ENCODE measurements at regions not wholly inside any gene's neighbourhood (a gene's known extent, or its start where the extent isn't known, plus 50 kb on each side); places are given as distances from the start of the nearest gene placed in this dataset.

DNA sequence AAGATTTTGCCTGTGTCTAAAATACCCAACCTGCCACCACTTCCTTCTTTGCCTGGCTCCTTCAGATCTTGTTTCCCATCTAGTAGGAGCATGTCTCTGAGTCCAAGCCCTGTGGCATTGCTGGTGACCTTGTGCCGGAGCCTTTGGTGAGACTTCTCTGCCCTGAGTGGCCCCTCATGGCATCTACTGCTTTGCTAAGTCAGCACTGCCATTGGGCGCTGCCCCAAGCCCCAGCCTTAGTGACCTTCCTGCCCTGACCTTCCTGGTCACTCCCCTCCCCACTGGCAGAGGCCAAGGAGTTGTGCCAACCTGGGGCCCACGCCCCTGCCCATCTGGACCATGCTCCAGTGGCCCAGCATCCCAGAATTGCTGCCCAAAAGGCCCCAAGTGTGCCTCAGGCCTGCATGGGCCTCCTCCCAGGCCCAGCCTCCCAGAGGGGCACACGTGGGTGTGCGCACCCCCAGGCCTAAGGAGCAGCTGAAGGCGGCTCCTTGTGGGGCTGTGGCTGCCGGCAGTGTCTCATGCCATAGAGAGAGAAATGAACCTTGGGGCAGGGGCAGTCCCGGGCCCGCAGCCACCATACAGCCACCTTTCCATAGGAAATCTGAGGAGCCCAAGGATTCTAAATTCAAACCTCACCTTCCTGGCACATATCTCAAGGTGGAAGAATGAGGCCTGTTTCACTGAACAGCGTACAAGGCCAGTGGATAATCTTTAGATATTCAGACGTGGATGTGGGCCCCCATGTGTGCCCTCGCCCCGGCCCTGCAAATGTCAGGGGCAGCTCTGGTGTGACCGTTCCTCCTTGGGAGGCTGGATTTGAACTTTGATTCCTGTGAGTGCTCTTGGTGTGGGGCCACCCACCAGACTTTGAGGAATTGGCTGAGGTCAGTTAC is 100.2 kb upstream of the SLC66A3 start:
- no peak for TF ChIP-seq POLR2AphosphoS5 (IDR thresholded peaks at IDR 0.05; ENCODE audit: low read depth, low read length)
- TF ChIP-seq, protein P1, sequence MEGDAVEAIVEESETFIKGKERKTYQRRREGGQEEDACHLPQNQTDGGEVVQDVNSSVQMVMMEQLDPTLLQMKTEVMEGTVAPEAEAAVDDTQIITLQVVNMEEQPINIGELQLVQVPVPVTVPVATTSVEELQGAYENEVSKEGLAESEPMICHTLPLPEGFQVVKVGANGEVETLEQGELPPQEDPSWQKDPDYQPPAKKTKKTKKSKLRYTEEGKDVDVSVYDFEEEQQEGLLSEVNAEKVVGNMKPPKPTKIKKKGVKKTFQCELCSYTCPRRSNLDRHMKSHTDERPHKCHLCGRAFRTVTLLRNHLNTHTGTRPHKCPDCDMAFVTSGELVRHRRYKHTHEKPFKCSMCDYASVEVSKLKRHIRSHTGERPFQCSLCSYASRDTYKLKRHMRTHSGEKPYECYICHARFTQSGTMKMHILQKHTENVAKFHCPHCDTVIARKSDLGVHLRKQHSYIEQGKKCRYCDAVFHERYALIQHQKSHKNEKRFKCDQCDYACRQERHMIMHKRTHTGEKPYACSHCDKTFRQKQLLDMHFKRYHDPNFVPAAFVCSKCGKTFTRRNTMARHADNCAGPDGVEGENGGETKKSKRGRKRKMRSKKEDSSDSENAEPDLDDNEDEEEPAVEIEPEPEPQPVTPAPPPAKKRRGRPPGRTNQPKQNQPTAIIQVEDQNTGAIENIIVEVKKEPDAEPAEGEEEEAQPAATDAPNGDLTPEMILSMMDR (IDR thresholded peaks at IDR 0.05), result no peak
- no peak for TF ChIP-seq EP300 (IDR thresholded peaks at IDR 0.05; ENCODE audit: borderline replicate concordance in 1 of 2, low read depth in 1 of 2, low read length in 1 of 2)
- TF ChIP-seq, protein P2, sequence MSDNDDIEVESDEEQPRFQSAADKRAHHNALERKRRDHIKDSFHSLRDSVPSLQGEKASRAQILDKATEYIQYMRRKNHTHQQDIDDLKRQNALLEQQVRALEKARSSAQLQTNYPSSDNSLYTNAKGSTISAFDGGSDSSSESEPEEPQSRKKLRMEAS (IDR thresholded peaks at IDR 0.05; ENCODE audit: low read depth), result no peak
- TF ChIP-seq JUND (IDR thresholded peaks at IDR 0.05), result no peak

All from SK-N-SH (cell line).